HUDEP-2 (cell line): ENCODE measurements at regions not wholly inside any gene's neighbourhood (a gene's known extent, or its start where the extent isn't known, plus 50 kb on each side); places are given as distances from the start of the nearest gene placed in this dataset.

Experiments
- DNase-seq, 76 experiments: peaks; one replicate each; lab custom pipeline; 2025; ENCODE audit not compliant: unreplicated experiment in 76 of 76; lab: John Stamatoyannopoulos, UW

DNA sequence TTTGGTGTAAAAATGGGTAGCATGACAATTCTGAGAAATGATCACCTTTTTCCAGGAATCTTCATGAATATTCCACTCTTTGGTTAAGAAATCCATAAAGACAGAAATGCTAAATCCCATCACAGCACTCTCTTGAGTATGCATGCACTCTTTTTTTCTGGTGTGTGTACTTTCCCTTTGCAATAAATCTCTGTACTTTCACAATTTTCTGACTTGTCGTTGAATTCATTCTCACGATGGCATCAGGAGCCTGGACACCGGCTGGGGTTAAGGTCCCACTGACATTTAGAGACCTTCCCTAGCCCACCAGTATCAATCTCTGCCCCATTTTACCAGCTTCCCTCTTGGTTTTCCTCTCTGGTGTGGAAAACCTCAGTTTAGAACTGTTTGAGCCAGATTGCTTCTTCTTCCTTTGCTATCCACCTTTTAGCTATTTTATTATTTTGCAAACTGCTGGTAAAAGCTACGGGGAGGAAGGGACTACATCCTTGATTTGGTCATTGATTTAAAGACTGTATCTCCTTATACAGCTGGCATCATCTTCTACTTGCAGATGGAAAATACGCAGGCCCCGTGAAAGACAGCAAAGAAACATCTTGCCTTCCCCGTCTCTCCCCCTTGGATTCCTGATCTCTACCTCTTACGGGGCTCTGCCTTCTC lies 59.9 kb upstream of the ZFR start:
- DNase-seq = no peak

DNA sequence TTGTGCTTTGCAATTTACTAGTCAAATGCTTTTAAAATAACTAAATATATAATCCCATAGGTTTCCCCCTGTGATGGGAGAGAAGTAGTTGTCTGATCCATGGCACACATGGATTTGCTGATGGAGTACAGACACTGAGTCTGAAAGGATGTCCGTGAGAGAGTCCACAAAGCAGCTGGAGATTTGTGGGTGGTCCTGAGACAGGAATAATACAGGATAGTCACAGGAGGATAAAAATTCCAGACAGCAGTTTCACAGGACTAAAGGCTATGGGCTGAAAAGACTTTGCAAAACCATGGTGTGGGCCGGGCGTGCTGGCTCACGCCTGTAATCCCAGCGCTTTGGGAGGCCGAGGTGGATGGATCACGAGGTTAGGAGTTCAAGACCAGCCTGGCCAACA lies 58.7 kb upstream of the ZFR start:
- no peak for DNase-seq

- no peak for DNase-seq
Measured at GRCh38 chr5:32501071-32502002, 56.8 kb upstream of the ZFR start.

GRCh38 chr5:32500181-32500580 lies 55.6 kb upstream of the ZFR start:
- no peak for DNase-seq

GRCh38 chr5:32499261-32499660 lies 54.7 kb upstream of the ZFR start:
- no peak for DNase-seq

- DNase-seq = no peak
Measured at GRCh38 chr5:32498484-32498883, 53.9 kb upstream of the ZFR start.

DNA sequence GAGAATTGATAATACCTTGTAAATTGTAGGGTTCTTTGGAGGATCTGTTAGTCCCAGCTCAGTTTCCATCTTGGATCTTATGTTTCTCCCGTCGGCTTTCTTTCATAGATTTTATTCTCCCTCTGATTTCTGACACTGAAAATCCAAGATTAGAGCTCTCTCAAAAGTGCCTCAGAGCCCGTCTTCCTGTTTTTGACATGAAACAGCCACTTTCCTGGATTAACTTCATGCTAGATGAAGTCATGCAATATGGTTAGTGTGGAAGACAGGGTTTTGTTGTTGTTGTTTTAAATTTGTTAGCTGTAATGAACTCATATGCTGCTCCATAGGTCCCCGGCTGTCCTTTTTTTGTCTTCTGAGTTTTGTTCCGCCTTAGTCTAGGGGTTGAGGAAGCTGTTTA lies 51.6 kb upstream of the ZFR start:
- no peak for DNase-seq

- no peak for DNase-seq
Measured at GRCh38 chr5:32494827-32495226, 50.3 kb upstream of the ZFR start.
